ENCODE measurements at regions not wholly inside any gene's neighbourhood (a gene's known extent, or its start where the extent isn't known, plus 50 kb on each side); places are given as distances from the start of the nearest gene placed in this dataset.

- Histone ChIP-seq H2AFZ (no peak overlapping the region), H3K4me1 (ENCODE audit: insufficient read depth) (no peaks in the 10 kb centered on the region), H3K4me2 (ENCODE audit: unreplicated experiment) (no peak overlapping the region), H3K79me2 (ENCODE audit: insufficient read depth) (no peaks in the 10 kb centered on the region), H3K9me2 (ENCODE audit: insufficient read depth) (no peaks in the 10 kb centered on the region), H3K9me3 (ENCODE audit: low read depth) (no peaks in the 10 kb centered on the region), H3K9ac (no peak overlapping the region), H3K4me3 (no peak overlapping the region), H4K20me1 (ENCODE audit: insufficient read depth) (no peaks in the 10 kb centered on the region), H3K27ac (no peak overlapping the region), H3K27me3 (replicated peaks; ENCODE audit: insufficient read depth) (no peaks in the 10 kb centered on the region), H3F3A (ENCODE audit: insufficient read depth) (no peaks in the 10 kb centered on the region), H3K36me3 (ENCODE audit: low read depth) (no peaks in the 10 kb centered on the region)
- TF ChIP-seq EZH2 (IDR thresholded peaks at IDR 0.05; ENCODE audit: insufficient read depth, poor library complexity, severe bottlenecking) (no peak), EZH2phosphoT487 (IDR thresholded peaks at IDR 0.05; ENCODE audit: insufficient read depth, low read depth) (no peak)
- in situ Hi-C loops (cut with MboI): no loop called here
- no peak for DNase-seq
- 75 to 80% methylated on average over 7 of the region's 7 CpGs for WGBS, 2 experiments (ENCODE audit: low coverage in 1 of 2, low lambda C conversion rate in 2 of 2, missing lambda C conversion rate in 2 of 2)
Observed at GRCh38 chr21:15352009-15352408, 287.2 kb upstream of the NRIP1 start.

GRCh38 chr21:15353546-15353945 is 288.7 kb upstream of the NRIP1 start:
- no peak overlapping the region for H3K4me2 ChIP-seq (ENCODE audit: unreplicated experiment)
- TF ChIP-seq EZH2 (IDR thresholded peaks at IDR 0.05; ENCODE audit: insufficient read depth, poor library complexity, severe bottlenecking) (no peak), EZH2phosphoT487 (IDR thresholded peaks at IDR 0.05; ENCODE audit: insufficient read depth, low read depth) (no peak)
- H3K27me3 ChIP-seq (replicated peaks; ENCODE audit: insufficient read depth): no peaks in the 10 kb centered on the region
- 39 to 44% methylated on average over 1 of the region's 1 CpG for WGBS, 2 experiments (ENCODE audit: low coverage in 1 of 2, low lambda C conversion rate in 2 of 2, missing lambda C conversion rate in 2 of 2)
- no peak overlapping the region for H3K9ac ChIP-seq
- no peaks in the 10 kb centered on the region for H3K4me1 ChIP-seq (ENCODE audit: insufficient read depth)
- H3K79me2 ChIP-seq (ENCODE audit: insufficient read depth): no peaks in the 10 kb centered on the region
- H3K9me2 ChIP-seq (ENCODE audit: insufficient read depth): no peaks in the 10 kb centered on the region
- H3K27ac ChIP-seq: no peak overlapping the region
- in situ Hi-C loops (cut with MboI): no loop called here
- H3F3A ChIP-seq (ENCODE audit: insufficient read depth): no peaks in the 10 kb centered on the region
- no peaks in the 10 kb centered on the region for H3K36me3 ChIP-seq (ENCODE audit: low read depth)
- no peaks in the 10 kb centered on the region for H3K9me3 ChIP-seq (ENCODE audit: low read depth)
- H4K20me1 ChIP-seq (ENCODE audit: insufficient read depth): no peaks in the 10 kb centered on the region
- no peak for DNase-seq
- no peak overlapping the region for H3K4me3 ChIP-seq
- no peak overlapping the region for H2AFZ ChIP-seq

GRCh38 chr21:15354516-15354915 is 289.7 kb upstream of the NRIP1 start:
- Histone ChIP-seq H4K20me1 (ENCODE audit: insufficient read depth) (no peaks in the 10 kb centered on the region), H2AFZ (no peak overlapping the region), H3K9ac (no peak overlapping the region), H3K36me3 (ENCODE audit: low read depth) (no peaks in the 10 kb centered on the region), H3K4me3 (no peak overlapping the region), H3K9me2 (ENCODE audit: insufficient read depth) (no peaks in the 10 kb centered on the region), H3K9me3 (ENCODE audit: low read depth) (no peaks in the 10 kb centered on the region), H3K4me2 (ENCODE audit: unreplicated experiment) (no peak overlapping the region), H3F3A (ENCODE audit: insufficient read depth) (no peaks in the 10 kb centered on the region), H3K27ac (no peak overlapping the region), H3K79me2 (ENCODE audit: insufficient read depth) (no peaks in the 10 kb centered on the region), H3K27me3 (replicated peaks; ENCODE audit: insufficient read depth) (no peaks in the 10 kb centered on the region), H3K4me1 (ENCODE audit: insufficient read depth) (no peaks in the 10 kb centered on the region)
- in situ Hi-C loops (cut with MboI): no loop called here
- no peak for DNase-seq
- TF ChIP-seq EZH2 (IDR thresholded peaks at IDR 0.05; ENCODE audit: insufficient read depth, poor library complexity, severe bottlenecking) (no peak), EZH2phosphoT487 (IDR thresholded peaks at IDR 0.05; ENCODE audit: insufficient read depth, low read depth) (no peak)
- 32 to 38% methylated on average over 3 of the region's 3 CpGs for WGBS, 2 experiments (ENCODE audit: low coverage in 1 of 2, low lambda C conversion rate in 2 of 2, missing lambda C conversion rate in 2 of 2)

- DNase-seq: no peak
- Histone ChIP-seq H3K79me2 (ENCODE audit: insufficient read depth) (no peaks in the 10 kb centered on the region), H2AFZ (no peak overlapping the region), H3K9me2 (ENCODE audit: insufficient read depth) (no peaks in the 10 kb centered on the region), H3K9me3 (ENCODE audit: low read depth) (no peaks in the 10 kb centered on the region), H3K4me2 (ENCODE audit: unreplicated experiment) (no peak overlapping the region), H3F3A (ENCODE audit: insufficient read depth) (no peaks in the 10 kb centered on the region), H3K27ac (no peak overlapping the region), H3K9ac (no peak overlapping the region), H4K20me1 (ENCODE audit: insufficient read depth) (no peaks in the 10 kb centered on the region), H3K36me3 (ENCODE audit: low read depth) (no peaks in the 10 kb centered on the region), H3K27me3 (replicated peaks; ENCODE audit: insufficient read depth) (no peaks in the 10 kb centered on the region), H3K4me3 (no peak overlapping the region), H3K4me1 (ENCODE audit: insufficient read depth) (no peaks in the 10 kb centered on the region)
- TF ChIP-seq EZH2phosphoT487 (IDR thresholded peaks at IDR 0.05; ENCODE audit: insufficient read depth, low read depth) (no peak), EZH2 (IDR thresholded peaks at IDR 0.05; ENCODE audit: insufficient read depth, poor library complexity, severe bottlenecking) (no peak)
- 6 to 13% methylated on average over 6 of the region's 6 CpGs for WGBS, 2 experiments (ENCODE audit: low coverage in 1 of 2, low lambda C conversion rate in 2 of 2, missing lambda C conversion rate in 2 of 2)
- in situ Hi-C loops (cut with MboI): no loop called here
Observed at GRCh38 chr21:15355066-15355465, 290.3 kb upstream of the NRIP1 start.

GRCh38 chr21:15359251-15359650 is 294.5 kb upstream of the NRIP1 start:
- Histone ChIP-seq H3K36me3 (ENCODE audit: low read depth) (no peaks in the 10 kb centered on the region), H3K9me2 (ENCODE audit: insufficient read depth) (no peaks in the 10 kb centered on the region), H3K9me3 (ENCODE audit: low read depth) (no peaks in the 10 kb centered on the region), H3K27me3 (replicated peaks; ENCODE audit: insufficient read depth) (no peaks in the 10 kb centered on the region), H3K79me2 (ENCODE audit: insufficient read depth) (no peaks in the 10 kb centered on the region), H3K9ac (no peak overlapping the region), H2AFZ (no peak overlapping the region), H3K27ac (no peak overlapping the region), H3K4me3 (no peak overlapping the region), H4K20me1 (ENCODE audit: insufficient read depth) (no peaks in the 10 kb centered on the region), H3F3A (ENCODE audit: insufficient read depth) (no peaks in the 10 kb centered on the region), H3K4me1 (ENCODE audit: insufficient read depth) (no peaks in the 10 kb centered on the region), H3K4me2 (ENCODE audit: unreplicated experiment) (no peak overlapping the region)
- in situ Hi-C loops (cut with MboI): no loop called here
- 11 to 12% methylated on average over 4 of the region's 4 CpGs for WGBS, 2 experiments (ENCODE audit: low coverage in 1 of 2, low lambda C conversion rate in 2 of 2, missing lambda C conversion rate in 2 of 2)
- DNase-seq: no peak
- TF ChIP-seq EZH2phosphoT487 (IDR thresholded peaks at IDR 0.05; ENCODE audit: insufficient read depth, low read depth) (no peak), EZH2 (IDR thresholded peaks at IDR 0.05; ENCODE audit: insufficient read depth, poor library complexity, severe bottlenecking) (no peak)
